ENCODE measurements at regions not wholly inside any gene's neighbourhood (a gene's known extent, or its start where the extent isn't known, plus 50 kb on each side); places are given as distances from the start of the nearest gene placed in this dataset.
"Not testable (repeated sequence)": the region's sequence is repeated elsewhere in the genome, so short reads cannot be mapped to it uniquely, and the experiment has no call there.

GRCh38 chr2:87907556-87908099, 82.0 kb upstream of the RGPD2 start:
- BruUV-seq (replicated peaks); DNase-seq; H4K8ac ChIP-seq (ENCODE audit: low read depth in 2 of 2, low read length in 2 of 2); H3K9me1 ChIP-seq (ENCODE audit: insufficient read depth, low read length); H3K9me3 ChIP-seq (ENCODE audit: control insufficient read depth, insufficient read depth, low read length); in situ Hi-C loops (cut with MboI; ENCODE audit: low sequenced_read_pairs); H2AK5ac ChIP-seq (ENCODE audit: low read depth, low read length); H4K91ac ChIP-seq (ENCODE audit: insufficient read depth, low read depth, low read length); H3K36me3 ChIP-seq (ENCODE audit: control insufficient read depth, insufficient read depth, low read length); dilution Hi-C loops (cut with HindIII; ENCODE audit: low sequenced_read_pairs, unreplicated experiment); ATAC-seq (ENCODE audit: low read depth); H2AK9ac ChIP-seq (replicated peaks; ENCODE audit: low read depth, low read length, poor library complexity); POLR2A ChIA-PET (ENCODE audit: unreplicated experiment); H4K5ac ChIP-seq (ENCODE audit: low read depth, low read length); H2BK120ac ChIP-seq (ENCODE audit: low read depth, low read length); H3K23ac ChIP-seq (ENCODE audit: low read depth, low read length); H2AFZ ChIP-seq (replicated peaks; ENCODE audit: low read length, poor library complexity); H2BK20ac ChIP-seq (ENCODE audit: low read depth, low read length); CTCF ChIA-PET; H3K4me2 ChIP-seq (ENCODE audit: low read depth, low read length); H2BK5ac ChIP-seq (ENCODE audit: low read depth, low read length, poor library complexity, severe bottlenecking); H3K27me3 ChIP-seq (ENCODE audit: control insufficient read depth, insufficient read depth, low read length); H3K56ac ChIP-seq (ENCODE audit: extremely low read depth, insufficient read depth, low read length); intact Hi-C loops (cut with micrococcal nuclease); H3K4me1 ChIP-seq (ENCODE audit: control insufficient read depth, insufficient read depth, low read length); H4K20me1 ChIP-seq (ENCODE audit: insufficient read depth, low read length); H3K4ac ChIP-seq (ENCODE audit: low read depth, low read length); H3K27ac ChIP-seq (ENCODE audit: insufficient read depth, low read length); H2BK15ac ChIP-seq (ENCODE audit: low read depth, low read length); H3K4me3 ChIP-seq (ENCODE audit: insufficient read depth, low read depth, low read length); H3K18ac ChIP-seq (ENCODE audit: low read depth, low read length); H3K9ac ChIP-seq (ENCODE audit: low read depth, low read length); H3K79me1 ChIP-seq (ENCODE audit: low read depth in 1 of 2, low read length in 2 of 2); H3K14ac ChIP-seq (replicated peaks; ENCODE audit: low read depth, low read length): not testable (repeated sequence)
- no CpG with 5 or more reads among the region's 4 CpGs for WGBS, 2 experiments (ENCODE audit: extremely low coverage in 2 of 2, insufficient read length in 1 of 2)

- H3K27ac ChIP-seq (ENCODE audit: insufficient read depth, low read length); in situ Hi-C loops (cut with MboI; ENCODE audit: low sequenced_read_pairs); BruUV-seq (replicated peaks): not testable (repeated sequence)
These were observed 77.9 kb upstream of the RGPD2 start for GRCh38 chr2:87903242-87904114.

More at GRCh38 chr2:87903242-87904114, 77.9 kb upstream of the RGPD2 start:
- H2BK120ac ChIP-seq (ENCODE audit: low read depth, low read length); H4K20me1 ChIP-seq (ENCODE audit: insufficient read depth, low read length); H2BK15ac ChIP-seq (ENCODE audit: low read depth, low read length); H3K79me1 ChIP-seq (ENCODE audit: low read depth in 1 of 2, low read length in 2 of 2); H2BK20ac ChIP-seq (ENCODE audit: low read depth, low read length); CTCF ChIA-PET; H3K9me1 ChIP-seq (ENCODE audit: insufficient read depth, low read length); H3K9ac ChIP-seq (ENCODE audit: low read depth, low read length); H3K9me3 ChIP-seq (ENCODE audit: control insufficient read depth, insufficient read depth, low read length); H2AK5ac ChIP-seq (ENCODE audit: low read depth, low read length); POLR2A ChIA-PET (ENCODE audit: unreplicated experiment); H3K56ac ChIP-seq (ENCODE audit: extremely low read depth, insufficient read depth, low read length); H3K14ac ChIP-seq (replicated peaks; ENCODE audit: low read depth, low read length); H3K4me1 ChIP-seq (ENCODE audit: control insufficient read depth, insufficient read depth, low read length); H3K4me2 ChIP-seq (ENCODE audit: low read depth, low read length); H4K8ac ChIP-seq (ENCODE audit: low read depth in 2 of 2, low read length in 2 of 2); H2AFZ ChIP-seq (replicated peaks; ENCODE audit: low read length, poor library complexity); dilution Hi-C loops (cut with HindIII; ENCODE audit: low sequenced_read_pairs, unreplicated experiment); intact Hi-C loops (cut with micrococcal nuclease); H3K4me3 ChIP-seq (ENCODE audit: insufficient read depth, low read depth, low read length); H3K18ac ChIP-seq (ENCODE audit: low read depth, low read length); H3K4ac ChIP-seq (ENCODE audit: low read depth, low read length); H3K23ac ChIP-seq (ENCODE audit: low read depth, low read length); H3K36me3 ChIP-seq (ENCODE audit: control insufficient read depth, insufficient read depth, low read length); H4K91ac ChIP-seq (ENCODE audit: insufficient read depth, low read depth, low read length); H3K27me3 ChIP-seq (ENCODE audit: control insufficient read depth, insufficient read depth, low read length); H4K5ac ChIP-seq (ENCODE audit: low read depth, low read length); H2AK9ac ChIP-seq (replicated peaks; ENCODE audit: low read depth, low read length, poor library complexity); H2BK5ac ChIP-seq (ENCODE audit: low read depth, low read length, poor library complexity, severe bottlenecking): not testable (repeated sequence)
- DNase-seq (peak; percentile 51), ATAC-seq (ENCODE audit: low read depth) (peak; percentile 75)
- no CpG with 5 or more reads among the region's 6 CpGs for whole genome bisulfite sequencing, 2 experiments (ENCODE audit: extremely low coverage in 2 of 2, insufficient read length in 1 of 2)
